Loucy (cell line): ENCODE measurements at regions not wholly inside any gene's neighbourhood (a gene's known extent, or its start where the extent isn't known, plus 50 kb on each side); places are given as distances from the start of the nearest gene placed in this dataset.

ENCODE experiments used
- H2AFZ ChIP-seq: fragments of 200-600 bp; sonication (generic); 2 replicates; pipeline ENCODE4 v1.6.0; 2016; ENCODE audit warnings: antibody characterized with exemption, mild to moderate bottlenecking, low read length, moderate library complexity
- H3F3A ChIP-seq: fragments of 200-600 bp; 2 replicates; pipeline ENCODE4 v1.6.0; 2016; ENCODE audit warnings: antibody characterized with exemption, low read depth, mild to moderate bottlenecking
- H3K27me3 ChIP-seq: fragments of 200-600 bp; sonication (generic); 2 replicates; pipeline ENCODE4 v1.6.1; 2014; ENCODE audit warnings: low read length, mild to moderate bottlenecking; ENCODE audit not compliant: insufficient read depth, poor library complexity, severe bottlenecking
- H3K36me3 ChIP-seq: fragments of 200-600 bp; sonication (generic); 2 replicates; pipeline ENCODE4 v1.6.1; 2016; ENCODE audit warnings: low read length; ENCODE audit not compliant: insufficient read depth
- H3K4me1 ChIP-seq: fragments of 200-600 bp; sonication (generic); 2 replicates; pipeline ENCODE4 v1.5.1; 2014; ENCODE audit warnings: low read length, mild to moderate bottlenecking; ENCODE audit not compliant: insufficient read depth, poor library complexity, severe bottlenecking
- H3K4me2 ChIP-seq: fragments of 200-600 bp; sonication (generic); 2 replicates; pipeline ENCODE4 v1.6.0; 2014; ENCODE audit warnings: antibody characterized with exemption, low read length, low read depth, mild to moderate bottlenecking; ENCODE audit not compliant: poor library complexity, severe bottlenecking
- H3K4me3 ChIP-seq: fragments of 200-600 bp; sonication (generic); 2 replicates; pipeline ENCODE4 v1.5.1; 2014; ENCODE audit warnings: low read length, mild to moderate bottlenecking, mixed read lengths; ENCODE audit not compliant: poor library complexity, severe bottlenecking
- H3K79me2 ChIP-seq: fragments of 200-600 bp; sonication (generic); 2 replicates; pipeline ENCODE4 v1.6.1; 2014; ENCODE audit warnings: low read length; ENCODE audit not compliant: insufficient read depth
- H3K9ac ChIP-seq: fragments of 200-600 bp; sonication (generic); 2 replicates; pipeline ENCODE4 v1.6.0; 2014; ENCODE audit warnings: mild to moderate bottlenecking, low read depth, low read length, moderate library complexity; ENCODE audit not compliant: poor library complexity, severe bottlenecking
- H3K9me2 ChIP-seq: fragments of 200-600 bp; sonication (generic); replicated peaks from 2 replicates; pipeline ENCODE4 v1.6.1; 2016; ENCODE audit warnings: low read depth, low read length, mixed read lengths
- H3K9me3 ChIP-seq: fragments of 200-600 bp; sonication (generic); 2 replicates; pipeline ENCODE4 v1.6.1; 2014; ENCODE audit warnings: mild to moderate bottlenecking, antibody characterized with exemption, low read length, low read depth; ENCODE audit not compliant: insufficient read depth
- H4K20me1 ChIP-seq: fragments of 200-600 bp; sonication (generic); 2 replicates; pipeline ENCODE4 v1.6.0; 2014; ENCODE audit warnings: antibody characterized with exemption, low read length, mild to moderate bottlenecking; ENCODE audit not compliant: insufficient read depth, poor library complexity, severe bottlenecking
- EZH2phosphoT487 ChIP-seq: fragments of 200-600 bp; IDR thresholded peaks from 2 replicates; pipeline ENCODE4 v1.6.1; 2018; ENCODE audit warnings: antibody characterized with exemption, mild to moderate bottlenecking, moderate library complexity, borderline replicate concordance
- TF ChIP-seq, protein P1 (sequence below): fragments of 200-600 bp; sonication (generic); conservative IDR thresholded peaks from 2 replicates; pipeline ENCODE4 v1.5.1; 2014; ENCODE audit warnings: mild to moderate bottlenecking, antibody characterized with exemption, low read length

DNA sequence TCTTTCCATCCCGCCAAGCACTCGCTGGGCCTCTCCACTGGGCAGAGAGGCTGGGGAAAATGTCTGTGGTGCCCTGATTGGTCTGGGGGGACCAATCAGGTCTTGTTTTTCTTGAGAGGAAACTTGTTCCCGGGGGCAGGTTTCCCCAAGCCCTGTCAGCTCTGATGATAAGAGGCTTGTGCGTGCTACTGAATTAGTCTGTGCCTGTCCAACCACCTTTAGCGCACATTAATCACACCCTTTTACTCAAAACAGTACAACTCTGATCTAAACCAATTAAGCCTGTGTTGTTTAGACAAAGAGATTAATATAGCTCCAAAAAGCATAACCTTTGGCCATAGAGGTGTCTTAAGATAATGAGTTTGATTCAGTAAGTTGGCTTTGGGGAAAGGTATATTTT, 580.4 kb downstream of the VRK1 start:
- Histone ChIP-seq H3K36me3 (no peaks in the 10 kb centered on the region), H4K20me1 (no peaks in the 10 kb centered on the region), H3K9me2 (no peaks in the 10 kb centered on the region), H2AFZ (no peak overlapping the region), H3K9me3 (no peaks in the 10 kb centered on the region), H3K4me3 (no peak overlapping the region), H3K27me3 (no peaks in the 10 kb centered on the region), H3K79me2 (no peaks in the 10 kb centered on the region), H3K4me1 (peaks cover 7% of the 10 kb centered on the region), H3K4me2 (no peak overlapping the region), H3K9ac (no peak overlapping the region), H3F3A (no peaks in the 10 kb centered on the region)
- TF ChIP-seq EZH2phosphoT487, result no peak

DNA sequence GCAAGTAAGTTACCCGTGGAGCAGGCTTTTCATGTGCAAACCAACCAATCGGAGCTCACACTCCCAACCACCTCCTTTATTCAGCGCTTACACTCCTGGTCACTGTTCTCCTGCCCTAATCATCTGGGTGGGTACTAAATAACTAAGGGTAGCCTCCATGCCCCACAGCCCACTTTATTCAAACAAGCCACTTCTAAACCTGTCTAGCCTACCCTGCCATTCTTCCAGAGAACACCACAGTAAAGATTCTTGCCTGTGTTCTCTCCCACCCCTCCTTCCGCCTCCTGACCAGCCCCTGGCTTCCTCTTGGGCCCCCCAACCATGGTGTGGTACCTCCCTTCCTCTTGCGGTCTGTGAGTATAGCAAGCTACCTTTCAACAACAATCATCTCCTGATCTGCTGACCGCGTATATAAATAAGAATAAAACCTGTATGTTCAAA, 581.9 kb downstream of the VRK1 start:
- H3K4me1 ChIP-seq, result peaks cover 7% of the 10 kb centered on the region
- H3K79me2 ChIP-seq, result no peaks in the 10 kb centered on the region
- no peak overlapping the region for H2AFZ ChIP-seq
- no peaks in the 10 kb centered on the region for H4K20me1 ChIP-seq
- no peaks in the 10 kb centered on the region for H3F3A ChIP-seq
- no peak for TF ChIP-seq EZH2phosphoT487
- TF ChIP-seq, protein P1, sequence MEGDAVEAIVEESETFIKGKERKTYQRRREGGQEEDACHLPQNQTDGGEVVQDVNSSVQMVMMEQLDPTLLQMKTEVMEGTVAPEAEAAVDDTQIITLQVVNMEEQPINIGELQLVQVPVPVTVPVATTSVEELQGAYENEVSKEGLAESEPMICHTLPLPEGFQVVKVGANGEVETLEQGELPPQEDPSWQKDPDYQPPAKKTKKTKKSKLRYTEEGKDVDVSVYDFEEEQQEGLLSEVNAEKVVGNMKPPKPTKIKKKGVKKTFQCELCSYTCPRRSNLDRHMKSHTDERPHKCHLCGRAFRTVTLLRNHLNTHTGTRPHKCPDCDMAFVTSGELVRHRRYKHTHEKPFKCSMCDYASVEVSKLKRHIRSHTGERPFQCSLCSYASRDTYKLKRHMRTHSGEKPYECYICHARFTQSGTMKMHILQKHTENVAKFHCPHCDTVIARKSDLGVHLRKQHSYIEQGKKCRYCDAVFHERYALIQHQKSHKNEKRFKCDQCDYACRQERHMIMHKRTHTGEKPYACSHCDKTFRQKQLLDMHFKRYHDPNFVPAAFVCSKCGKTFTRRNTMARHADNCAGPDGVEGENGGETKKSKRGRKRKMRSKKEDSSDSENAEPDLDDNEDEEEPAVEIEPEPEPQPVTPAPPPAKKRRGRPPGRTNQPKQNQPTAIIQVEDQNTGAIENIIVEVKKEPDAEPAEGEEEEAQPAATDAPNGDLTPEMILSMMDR, result no peak
- peak overlapping the region; percentile 10 for H3K4me3 ChIP-seq
- no peaks in the 10 kb centered on the region for H3K9me3 ChIP-seq
- H3K4me2 ChIP-seq, result peak overlapping the region; percentile 37
- H3K27me3 ChIP-seq, result no peaks in the 10 kb centered on the region
- no peak overlapping the region for H3K9ac ChIP-seq
- H3K9me2 ChIP-seq, result no peaks in the 10 kb centered on the region
- H3K36me3 ChIP-seq, result no peaks in the 10 kb centered on the region

DNA sequence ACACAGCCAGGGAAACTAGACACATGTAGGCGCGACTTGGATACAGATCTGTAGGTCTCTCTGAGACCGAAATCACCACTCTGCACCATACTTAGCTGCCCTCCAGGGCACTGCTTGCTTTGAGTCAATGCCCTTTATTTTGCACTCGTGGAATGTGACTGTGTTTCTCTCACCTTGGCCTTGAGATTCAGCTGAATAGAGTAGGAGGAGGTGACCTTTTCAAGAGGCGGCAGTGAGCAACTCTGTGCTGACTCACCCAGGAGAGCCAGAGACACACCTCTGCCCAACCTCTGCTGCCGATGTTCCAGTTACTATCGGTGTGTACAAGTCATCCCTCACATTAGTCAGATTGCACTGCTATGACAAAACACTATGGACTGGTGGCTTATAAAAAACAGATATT, 583.4 kb downstream of the VRK1 start:
- no peaks in the 10 kb centered on the region for H3K27me3 ChIP-seq

DNA sequence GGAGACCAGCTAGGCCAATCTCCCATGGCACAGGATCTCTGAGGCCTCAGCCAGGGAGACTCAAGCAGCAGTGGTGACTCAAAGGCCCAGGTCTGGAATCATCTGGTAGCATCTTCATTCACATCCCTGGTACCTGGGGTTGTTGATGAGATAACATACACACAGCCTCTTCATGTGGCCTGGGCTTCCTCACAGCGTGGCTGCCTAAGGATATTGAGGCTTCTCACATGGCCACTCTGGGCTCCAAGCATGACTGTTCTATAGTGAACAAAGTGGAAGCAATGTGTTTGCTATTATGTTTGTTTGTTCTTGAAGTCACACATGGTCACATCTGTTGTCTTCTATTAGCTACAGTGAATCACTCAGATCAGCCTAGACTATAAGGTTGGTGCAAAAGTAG, 584.1 kb downstream of the VRK1 start:
- Histone ChIP-seq H3K4me2 (no peak overlapping the region), H3K4me1 (peaks cover 7% of the 10 kb centered on the region), H4K20me1 (no peaks in the 10 kb centered on the region), H3F3A (no peaks in the 10 kb centered on the region), H3K9me3 (no peaks in the 10 kb centered on the region), H3K79me2 (no peaks in the 10 kb centered on the region), H3K27me3 (no peaks in the 10 kb centered on the region), H3K9ac (no peak overlapping the region), H3K4me3 (no peak overlapping the region), H3K36me3 (no peaks in the 10 kb centered on the region), H2AFZ (no peak overlapping the region), H3K9me2 (no peaks in the 10 kb centered on the region)
- TF ChIP-seq, protein P1, result no peak
- TF ChIP-seq EZH2phosphoT487, result no peak

More for the DNA sequence above, 583.4 kb downstream of the VRK1 start:
- Histone ChIP-seq H3K9me2 (no peaks in the 10 kb centered on the region), H3K9me3 (no peaks in the 10 kb centered on the region), H4K20me1 (no peaks in the 10 kb centered on the region), H3K9ac (no peak overlapping the region), H3K4me1 (peaks cover 7% of the 10 kb centered on the region), H3F3A (no peaks in the 10 kb centered on the region), H3K79me2 (no peaks in the 10 kb centered on the region), H3K4me2 (no peak overlapping the region), H2AFZ (no peak overlapping the region), H3K36me3 (no peaks in the 10 kb centered on the region), H3K4me3 (no peak overlapping the region)
- TF ChIP-seq, protein P1, result no peak
- TF ChIP-seq EZH2phosphoT487, result no peak
